ENCODE measurements at regions not wholly inside any gene's neighbourhood (a gene's known extent, or its start where the extent isn't known, plus 50 kb on each side); places are given as distances from the start of the nearest gene placed in this dataset.
A peak's percentile ranks its signal among the peaks of the same experiment; 100 is the strongest.

DNA sequence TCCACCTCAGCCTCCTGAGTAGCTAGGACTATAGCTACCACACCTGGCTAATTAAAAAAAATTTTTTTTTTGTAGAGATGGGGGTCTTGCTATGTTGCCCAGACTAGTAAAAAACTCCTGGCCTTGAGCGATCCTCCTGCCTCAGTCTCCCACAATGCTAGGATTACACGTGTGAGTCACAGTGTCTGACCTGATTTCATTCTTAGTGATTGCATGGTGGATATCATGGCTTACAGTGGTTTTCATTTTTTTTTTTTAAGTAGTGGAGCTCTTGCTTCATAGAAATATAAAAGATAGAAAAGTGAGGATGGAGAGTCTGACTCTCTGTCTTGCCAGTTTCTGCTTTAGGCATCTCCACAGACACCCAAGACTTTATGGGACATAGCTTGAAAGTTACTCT, 83.6 kb downstream of the CDC42EP3 start:
- WGBS, 2 donors, result 88 to 92% methylated on average over 2 of the region's 2 CpGs
- no peak for ATAC-seq
- FAIRE-seq, result no peak
- no peak overlapping the region for H3K4me3 ChIP-seq
- H3K4me1 ChIP-seq, result peaks cover 15 to 52% (median 48%) of the 10 kb centered on the region in 3 donors
- intact Hi-C loops (cut with DNase I), result no loop called here
- no peaks in the 10 kb centered on the region for H3K36me3 ChIP-seq
- no peak for TF ChIP-seq CTCF (IDR thresholded peaks at IDR 0.05)
- no peaks in the 10 kb centered on the region for H3K27me3 ChIP-seq
- no peaks in the 10 kb centered on the region for H3K9me3 ChIP-seq
- DNase-seq, result no peak
- peak overlapping the region in 2 of 4 donors; percentile 5 to 30 for H3K27ac ChIP-seq

DNA sequence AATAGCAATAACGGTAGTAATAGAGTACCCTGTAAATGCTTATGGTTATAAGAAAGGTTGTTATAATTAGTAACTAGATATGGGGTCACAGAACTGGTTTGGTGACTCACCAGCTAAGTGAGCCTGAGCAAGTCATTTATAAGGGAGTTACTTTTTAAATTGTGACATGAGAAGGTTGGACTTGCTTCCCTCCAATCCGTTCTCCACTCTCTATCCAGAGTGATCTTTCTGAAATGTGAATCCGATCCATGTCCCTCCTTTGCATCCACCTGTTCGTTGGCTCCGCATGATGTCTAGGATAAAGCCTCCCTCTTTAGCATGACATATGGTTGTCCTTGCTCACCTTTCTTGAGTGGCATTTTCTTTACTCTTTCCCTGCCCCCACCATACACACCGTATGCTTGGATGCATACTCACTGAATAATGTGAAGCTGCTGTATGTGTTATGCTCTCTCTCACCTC, 83.1 kb downstream of the CDC42EP3 start:
- Histone ChIP-seq H3K4me1 (peaks cover 15 to 52% (median 46%) of the 10 kb centered on the region in 3 donors), H3K9me3 (no peaks in the 10 kb centered on the region), H3K4me3 (no peak overlapping the region), H3K27ac (peak overlapping the region in 1 of 4 donors; percentile 5), H3K36me3 (no peaks in the 10 kb centered on the region), H3K27me3 (no peaks in the 10 kb centered on the region)
- intact Hi-C loops (cut with DNase I), result no loop called here
- no peak for FAIRE-seq
- peak in 1 of 6 donors; percentile 37 for DNase-seq
- no peak for TF ChIP-seq CTCF (IDR thresholded peaks at IDR 0.05)
- 27 to 35% methylated on average over 6 of the region's 6 CpGs for WGBS, 2 donors
- peak; percentile 35 to 45 (median 39) for ATAC-seq

GRCh38 chr2:37589298-37589697, 82.1 kb downstream of the CDC42EP3 start:
- H3K9me3 ChIP-seq, result no peaks in the 10 kb centered on the region
- no peak overlapping the region for H3K27ac ChIP-seq
- no peak overlapping the region for H3K4me3 ChIP-seq
- TF ChIP-seq CTCF (IDR thresholded peaks at IDR 0.05), result no peak
- peaks cover 13 to 44% (median 38%) of the 10 kb centered on the region in 3 donors for H3K4me1 ChIP-seq
- intact Hi-C loops (cut with DNase I), result no loop called here
- DNase-seq (no peak), FAIRE-seq (no peak), ATAC-seq (no peak)
- H3K27me3 ChIP-seq, result no peaks in the 10 kb centered on the region
- H3K36me3 ChIP-seq, result no peaks in the 10 kb centered on the region
- 92 to 93% methylated on average over 3 of the region's 3 CpGs for WGBS, 2 donors

- TF ChIP-seq CTCF (IDR thresholded peaks at IDR 0.05), result no peak
- no peak overlapping the region for H3K27ac ChIP-seq
- WGBS, 2 donors, result 88 to 92% methylated on average over 3 of the region's 3 CpGs
- intact Hi-C loops (cut with DNase I), result no loop called here
- no peaks in the 10 kb centered on the region for H3K36me3 ChIP-seq
- DNase-seq (no peak), FAIRE-seq (no peak), ATAC-seq (no peak)
- H3K4me3 ChIP-seq, result no peak overlapping the region
- H3K4me1 ChIP-seq, result peaks cover 9 to 39% (median 32%) of the 10 kb centered on the region in 3 donors
- no peaks in the 10 kb centered on the region for H3K27me3 ChIP-seq
- H3K9me3 ChIP-seq, result no peaks in the 10 kb centered on the region
Measured at GRCh38 chr2:37590119-37590571, 81.3 kb downstream of the CDC42EP3 start.

Measured in pancreas (tissue), 10 donors.